ENCODE measurements at regions not wholly inside any gene's neighbourhood (a gene's known extent, or its start where the extent isn't known, plus 50 kb on each side); places are given as distances from the start of the nearest gene placed in this dataset.

DNA sequence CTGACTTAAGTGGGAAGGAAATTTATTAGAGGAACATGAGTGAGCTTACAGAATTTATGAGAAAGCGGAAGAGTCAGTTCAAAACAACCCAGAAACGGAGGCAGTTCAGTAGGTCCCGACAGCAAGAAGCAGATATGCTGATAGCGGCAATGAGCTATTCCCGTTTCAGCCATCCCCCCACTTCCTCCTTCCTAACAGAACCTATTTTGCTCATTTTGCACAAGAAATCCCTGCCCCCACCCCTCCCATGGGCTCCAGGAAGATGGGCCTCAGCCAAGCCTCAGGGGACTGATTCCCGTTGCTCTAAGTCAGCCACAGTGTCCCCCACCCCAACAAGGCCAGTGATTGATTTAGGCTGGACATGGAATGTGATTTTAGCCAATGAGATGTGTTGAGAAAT is 157.5 kb downstream of the CEBPB start:
- DNase-seq: no peak
- Histone ChIP-seq H3K27ac (peak overlapping the region in 3 of 4 donors; percentile 76 to 78 (median 78)), H3K4me3 (no peak overlapping the region), H3K9me3 (no peaks in the 10 kb centered on the region), H3K27me3 (no peaks in the 10 kb centered on the region), H3K4me1 (peaks cover 9 to 45% (median 15%) of the 10 kb centered on the region in 3 donors), H3K36me3 (no peaks in the 10 kb centered on the region)
- WGBS, 2 donors: 77 to 87% methylated on average over 6 of the region's 6 CpGs
- TF ChIP-seq POLR2A (IDR thresholded peaks at IDR 0.05): no peak
- TF ChIP-seq, protein P1, sequence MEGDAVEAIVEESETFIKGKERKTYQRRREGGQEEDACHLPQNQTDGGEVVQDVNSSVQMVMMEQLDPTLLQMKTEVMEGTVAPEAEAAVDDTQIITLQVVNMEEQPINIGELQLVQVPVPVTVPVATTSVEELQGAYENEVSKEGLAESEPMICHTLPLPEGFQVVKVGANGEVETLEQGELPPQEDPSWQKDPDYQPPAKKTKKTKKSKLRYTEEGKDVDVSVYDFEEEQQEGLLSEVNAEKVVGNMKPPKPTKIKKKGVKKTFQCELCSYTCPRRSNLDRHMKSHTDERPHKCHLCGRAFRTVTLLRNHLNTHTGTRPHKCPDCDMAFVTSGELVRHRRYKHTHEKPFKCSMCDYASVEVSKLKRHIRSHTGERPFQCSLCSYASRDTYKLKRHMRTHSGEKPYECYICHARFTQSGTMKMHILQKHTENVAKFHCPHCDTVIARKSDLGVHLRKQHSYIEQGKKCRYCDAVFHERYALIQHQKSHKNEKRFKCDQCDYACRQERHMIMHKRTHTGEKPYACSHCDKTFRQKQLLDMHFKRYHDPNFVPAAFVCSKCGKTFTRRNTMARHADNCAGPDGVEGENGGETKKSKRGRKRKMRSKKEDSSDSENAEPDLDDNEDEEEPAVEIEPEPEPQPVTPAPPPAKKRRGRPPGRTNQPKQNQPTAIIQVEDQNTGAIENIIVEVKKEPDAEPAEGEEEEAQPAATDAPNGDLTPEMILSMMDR (IDR thresholded peaks at IDR 0.05): no peak
- intact Hi-C loops (cut with DNase I): no loop called here

DNA sequence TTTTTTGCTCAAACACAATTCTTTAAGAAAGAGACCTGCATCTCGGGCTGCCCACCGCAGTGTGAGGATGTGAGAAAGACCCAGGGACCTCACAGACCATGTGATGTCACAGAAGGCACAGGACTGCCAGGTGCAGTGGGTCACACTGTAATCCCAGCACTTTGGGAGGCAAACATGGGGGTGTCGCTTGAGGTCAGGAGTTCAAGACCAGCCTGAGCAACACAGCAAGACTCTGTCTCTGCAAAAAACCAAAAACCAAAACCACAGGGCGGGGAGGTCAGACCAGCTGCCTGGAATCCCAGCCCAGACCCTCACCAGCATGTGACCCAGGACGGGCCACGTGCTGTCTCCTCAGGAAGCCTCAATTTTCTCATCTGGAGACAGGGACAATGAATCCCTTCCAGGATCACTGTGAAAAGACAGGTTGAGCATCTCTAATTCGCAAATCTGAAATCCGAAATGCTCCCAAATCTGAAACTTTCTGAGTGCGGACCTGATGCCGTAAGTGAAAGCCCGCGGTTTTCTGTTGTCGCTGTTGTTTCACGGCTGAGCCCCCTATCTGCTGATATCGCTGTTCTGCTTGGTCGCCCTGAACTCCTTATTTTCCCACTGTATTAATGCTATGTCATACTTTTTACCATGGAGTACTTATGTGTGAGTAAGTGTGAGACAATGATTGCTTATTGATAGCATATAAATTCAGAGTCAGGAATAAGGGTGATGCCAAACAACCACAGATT is 159.5 kb upstream of the PTPN1 start:
- peaks cover 9 to 23% (median 13%) of the 10 kb centered on the region in 3 donors for H3K4me1 ChIP-seq
- H3K4me3 ChIP-seq: no peak overlapping the region
- no peaks in the 10 kb centered on the region for H3K27me3 ChIP-seq
- no peak for DNase-seq
- intact Hi-C loops (cut with DNase I): no loop called here
- H3K36me3 ChIP-seq: no peaks in the 10 kb centered on the region
- no peak overlapping the region for H3K27ac ChIP-seq
- TF ChIP-seq, protein P1 (IDR thresholded peaks at IDR 0.05): no peak
- no peak for TF ChIP-seq POLR2A (IDR thresholded peaks at IDR 0.05)
- no peaks in the 10 kb centered on the region for H3K9me3 ChIP-seq
- WGBS, 2 donors: 80 to 83% methylated on average over 14 to 16 of the region's 16 CpGs

DNA sequence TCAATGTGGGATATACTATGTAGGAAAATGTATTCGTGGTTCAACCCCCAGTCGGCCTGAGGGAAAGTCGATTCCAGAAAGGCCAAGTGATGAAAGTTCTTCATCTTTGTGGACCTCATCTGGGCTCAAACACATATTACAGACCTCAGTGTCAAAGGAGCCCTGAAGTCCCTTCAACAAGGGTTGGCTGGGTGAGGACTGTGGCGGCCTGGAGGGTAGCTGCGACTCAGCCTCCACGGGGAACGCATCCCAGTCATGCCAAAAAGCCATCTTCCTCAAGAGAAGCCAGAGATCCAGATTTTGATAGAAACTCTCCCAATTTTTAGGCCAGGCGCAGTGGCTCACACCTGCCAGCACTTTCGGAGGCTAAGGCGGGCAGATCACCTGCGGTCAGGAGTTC is 158.6 kb upstream of the PTPN1 start:
- no peaks in the 10 kb centered on the region for H3K27me3 ChIP-seq
- WGBS, 2 donors: 87 to 90% methylated on average over 9 of the region's 11 CpGs
- H3K36me3 ChIP-seq: no peaks in the 10 kb centered on the region
- intact Hi-C loops (cut with DNase I): no loop called here
- no peak overlapping the region for H3K27ac ChIP-seq
- TF ChIP-seq, protein P1 (IDR thresholded peaks at IDR 0.05): no peak
- TF ChIP-seq POLR2A (IDR thresholded peaks at IDR 0.05): no peak
- no peaks in the 10 kb centered on the region for H3K9me3 ChIP-seq
- no peak overlapping the region for H3K4me3 ChIP-seq
- DNase-seq: no peak
- peaks cover 2 to 15% (median 4%) of the 10 kb centered on the region in 3 donors for H3K4me1 ChIP-seq

DNA sequence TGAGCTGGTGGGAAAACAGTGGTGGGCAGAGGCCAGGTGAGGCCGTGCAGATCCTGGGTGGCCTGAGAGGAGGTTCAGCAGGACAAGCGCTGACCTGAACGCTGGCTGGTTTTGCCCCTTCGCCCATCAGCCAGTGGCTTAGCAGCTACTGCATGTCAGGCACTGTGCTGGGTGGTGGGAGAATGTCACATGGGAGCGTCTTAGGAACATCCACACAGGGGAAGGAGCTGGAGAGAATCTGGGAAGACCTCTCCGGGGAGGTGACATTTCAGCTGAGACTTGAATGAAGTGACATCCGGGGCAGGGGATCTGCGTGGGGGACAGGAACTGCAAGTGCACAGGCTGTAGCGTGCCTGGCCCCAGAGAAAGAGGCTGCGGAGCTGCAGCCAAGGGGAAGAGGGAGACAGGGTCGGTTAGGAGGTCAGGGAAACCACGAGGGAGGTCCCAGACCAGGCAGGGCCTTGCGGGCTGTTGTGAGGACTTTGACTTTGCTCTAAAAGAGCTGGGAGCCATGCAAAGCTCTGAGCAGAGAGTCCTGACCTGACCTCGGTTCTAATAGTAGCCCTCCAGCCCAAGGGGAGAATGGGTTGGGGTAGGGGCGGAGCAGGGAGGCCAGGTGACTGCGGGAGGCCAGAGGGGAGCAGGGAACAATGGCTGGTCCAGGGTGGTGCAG is 156.8 kb upstream of the PTPN1 start:
- Histone ChIP-seq H3K36me3 (no peaks in the 10 kb centered on the region), H3K9me3 (no peaks in the 10 kb centered on the region), H3K4me1 (no peaks in the 10 kb centered on the region), H3K27ac (no peak overlapping the region), H3K27me3 (no peaks in the 10 kb centered on the region), H3K4me3 (no peak overlapping the region)
- intact Hi-C loops (cut with DNase I): no loop called here
- WGBS, 2 donors: 63 to 75% methylated on average over 8 to 15 of the region's 16 CpGs
- DNase-seq: no peak
- TF ChIP-seq POLR2A (IDR thresholded peaks at IDR 0.05): no peak

DNA sequence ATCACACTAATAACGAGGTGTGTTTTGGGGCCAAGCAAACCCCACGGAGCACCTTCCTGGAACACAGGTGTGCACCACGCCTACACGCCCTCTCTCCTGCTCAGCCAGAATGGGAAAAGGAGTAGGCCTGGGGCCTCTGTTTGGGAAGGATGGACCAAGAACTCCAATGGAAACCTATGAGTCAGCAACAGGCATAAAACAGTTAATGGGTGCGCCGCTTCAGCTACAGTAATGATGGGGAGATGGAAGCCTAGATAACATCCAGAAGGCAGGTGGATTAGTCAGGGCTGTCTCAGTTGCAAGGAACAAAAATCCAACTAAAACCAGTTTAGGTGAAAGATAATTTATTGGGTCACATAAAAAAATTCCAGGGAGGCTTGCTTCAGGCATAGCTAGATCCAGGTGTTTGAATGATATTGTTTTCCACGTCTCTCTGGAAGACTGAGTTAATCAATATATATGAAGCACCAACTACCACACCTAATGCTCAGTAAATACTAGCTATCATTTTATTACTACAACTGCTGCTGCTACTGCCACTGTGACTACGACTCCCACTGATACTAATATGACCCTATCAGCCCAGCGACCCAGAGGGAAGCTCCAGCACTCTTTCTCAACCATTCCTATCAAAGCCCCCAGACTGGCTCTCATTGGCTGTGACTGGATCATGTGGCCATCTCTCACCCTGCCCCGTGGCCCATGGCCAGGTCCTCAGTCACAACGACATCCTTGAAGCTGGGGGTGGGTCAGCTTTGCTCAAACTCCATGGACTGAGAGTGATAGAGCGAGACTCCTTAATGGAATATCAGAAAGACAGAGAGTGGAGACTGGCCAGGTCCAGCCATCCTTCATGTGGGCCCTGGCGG is 155.2 kb upstream of the PTPN1 start:
- WGBS, 2 donors: 65 to 70% methylated on average over 13 of the region's 13 CpGs
- Histone ChIP-seq H3K27ac (no peak overlapping the region), H3K4me1 (peaks cover 4 to 11% (median 11%) of the 10 kb centered on the region in 3 donors), H3K9me3 (no peaks in the 10 kb centered on the region), H3K27me3 (no peaks in the 10 kb centered on the region), H3K4me3 (no peak overlapping the region), H3K36me3 (no peaks in the 10 kb centered on the region)
- TF ChIP-seq, protein P1 (IDR thresholded peaks at IDR 0.05): no peak
- no peak for TF ChIP-seq POLR2A (IDR thresholded peaks at IDR 0.05)
- intact Hi-C loops (cut with DNase I): no loop called here
- no peak for DNase-seq
